ENCODE measurements at regions not wholly inside any gene's neighbourhood (a gene's known extent, or its start where the extent isn't known, plus 50 kb on each side); places are given as distances from the start of the nearest gene placed in this dataset.

DNA sequence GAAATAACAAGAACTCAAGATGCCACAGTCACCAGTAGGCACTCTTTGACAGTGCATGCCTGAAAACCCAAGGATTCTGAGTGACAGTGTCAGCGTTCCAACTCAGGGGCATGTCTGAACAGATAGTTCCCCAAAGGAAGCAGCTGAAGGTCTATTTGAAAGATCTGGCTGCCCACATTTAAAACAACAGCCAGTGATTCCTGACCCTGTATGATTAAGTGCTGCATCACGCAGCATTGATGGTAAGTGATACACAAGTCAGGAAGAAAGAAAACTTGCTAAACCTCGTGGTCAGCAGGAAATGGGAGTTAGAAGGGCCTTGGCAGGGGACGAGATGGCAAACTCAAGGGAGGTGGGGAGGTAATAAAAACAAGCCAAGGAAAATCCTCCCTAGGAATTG, 1013.1 kb downstream of the TYW1 start:
- TF ChIP-seq, protein P1, sequence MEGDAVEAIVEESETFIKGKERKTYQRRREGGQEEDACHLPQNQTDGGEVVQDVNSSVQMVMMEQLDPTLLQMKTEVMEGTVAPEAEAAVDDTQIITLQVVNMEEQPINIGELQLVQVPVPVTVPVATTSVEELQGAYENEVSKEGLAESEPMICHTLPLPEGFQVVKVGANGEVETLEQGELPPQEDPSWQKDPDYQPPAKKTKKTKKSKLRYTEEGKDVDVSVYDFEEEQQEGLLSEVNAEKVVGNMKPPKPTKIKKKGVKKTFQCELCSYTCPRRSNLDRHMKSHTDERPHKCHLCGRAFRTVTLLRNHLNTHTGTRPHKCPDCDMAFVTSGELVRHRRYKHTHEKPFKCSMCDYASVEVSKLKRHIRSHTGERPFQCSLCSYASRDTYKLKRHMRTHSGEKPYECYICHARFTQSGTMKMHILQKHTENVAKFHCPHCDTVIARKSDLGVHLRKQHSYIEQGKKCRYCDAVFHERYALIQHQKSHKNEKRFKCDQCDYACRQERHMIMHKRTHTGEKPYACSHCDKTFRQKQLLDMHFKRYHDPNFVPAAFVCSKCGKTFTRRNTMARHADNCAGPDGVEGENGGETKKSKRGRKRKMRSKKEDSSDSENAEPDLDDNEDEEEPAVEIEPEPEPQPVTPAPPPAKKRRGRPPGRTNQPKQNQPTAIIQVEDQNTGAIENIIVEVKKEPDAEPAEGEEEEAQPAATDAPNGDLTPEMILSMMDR (conservative IDR thresholded peaks at IDR 0.05; ENCODE audit: low read depth, low read length) = no peak
- TF ChIP-seq, protein P2, sequence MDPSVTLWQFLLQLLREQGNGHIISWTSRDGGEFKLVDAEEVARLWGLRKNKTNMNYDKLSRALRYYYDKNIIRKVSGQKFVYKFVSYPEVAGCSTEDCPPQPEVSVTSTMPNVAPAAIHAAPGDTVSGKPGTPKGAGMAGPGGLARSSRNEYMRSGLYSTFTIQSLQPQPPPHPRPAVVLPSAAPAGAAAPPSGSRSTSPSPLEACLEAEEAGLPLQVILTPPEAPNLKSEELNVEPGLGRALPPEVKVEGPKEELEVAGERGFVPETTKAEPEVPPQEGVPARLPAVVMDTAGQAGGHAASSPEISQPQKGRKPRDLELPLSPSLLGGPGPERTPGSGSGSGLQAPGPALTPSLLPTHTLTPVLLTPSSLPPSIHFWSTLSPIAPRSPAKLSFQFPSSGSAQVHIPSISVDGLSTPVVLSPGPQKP (IDR thresholded peaks at IDR 0.05; ENCODE audit: borderline replicate concordance, low read depth, low read length) = no peak
- TF ChIP-seq RFX5 (IDR thresholded peaks at IDR 0.05; ENCODE audit: low read depth, low read length) (no peak), SMC3 (IDR thresholded peaks at IDR 0.05; ENCODE audit: low read depth, low read length) (no peak), POLR2A (IDR thresholded peaks at IDR 0.05; ENCODE audit: low read depth, low read length) (no peak), CEBPB (IDR thresholded peaks at IDR 0.05; ENCODE audit: low read depth, low read length) (no peak), RCOR1 (IDR thresholded peaks at IDR 0.05; ENCODE audit: insufficient replicate concordance, low read length) (no peak), NFE2L2 (IDR thresholded peaks at IDR 0.05; ENCODE audit: low read depth, low read length) (no peak), MAFK (IDR thresholded peaks at IDR 0.05; ENCODE audit: low read depth, low read length) (no peak), RAD21 (IDR thresholded peaks at IDR 0.05; ENCODE audit: low read length) (no peak), CHD1 (IDR thresholded peaks at IDR 0.05; ENCODE audit: low read depth, low read length) (no peak), FOS (IDR thresholded peaks at IDR 0.05; ENCODE audit: low read depth, low read length) (no peak), BHLHE40 (IDR thresholded peaks at IDR 0.05; ENCODE audit: low read depth, low read length) (no peak), MXI1 (IDR thresholded peaks at IDR 0.05; ENCODE audit: borderline replicate concordance, low read depth, low read length) (no peak)

All from IMR-90 (cell line).